Brain microvascular endothelial cell (primary cell): ENCODE measurements at regions not wholly inside any gene's neighbourhood (a gene's known extent, or its start where the extent isn't known, plus 50 kb on each side); places are given as distances from the start of the nearest gene placed in this dataset.
A peak's percentile ranks its signal among the peaks of the same experiment; 100 is the strongest.

ENCODE experiments used
- DNase-seq: peaks from one replicate; pipeline ENCODE4 v3.0.0-alpha.2; 2020
- H3K27ac ChIP-seq: fragments of 250-450 bp; sonication (Bioruptor Pico); 2 replicates; pipeline ENCODE4 v1.5.1; 2020; ENCODE audit warnings: mild to moderate bottlenecking, moderate library complexity
- H3K27me3 ChIP-seq: fragments of 250-450 bp; sonication (Bioruptor Pico); replicated peaks from 2 replicates; pipeline ENCODE4 v1.5.1; 2020; ENCODE audit warnings: mild to moderate bottlenecking
- H3K36me3 ChIP-seq: fragments of 250-450 bp; sonication (Bioruptor Pico); replicated peaks from 2 replicates; pipeline ENCODE4 v1.5.1; 2020; ENCODE audit warnings: mild to moderate bottlenecking
- H3K4me3 ChIP-seq: 2 replicates; pipeline ENCODE4 v1.5.1; 2011; ENCODE audit warnings: low read depth, mild to moderate bottlenecking, control low read depth, low read length, moderate library complexity
- CTCF ChIP-seq: IDR thresholded peaks from 2 replicates; pipeline ENCODE4 v1.5.1; 2011; ENCODE audit warnings: low read depth, mild to moderate bottlenecking, moderate library complexity, low read length, control low read depth, inconsistent platforms; ENCODE audit errors: missing control alignments
- in situ Hi-C: cut with HindIII; loops from 2 replicates; pipeline ENCODE4 v1.10.0; 2017; ENCODE audit warnings: low sequenced_read_pairs, low pct_ligation_motif_present

- in situ Hi-C loops = no loop called here
- DNase-seq = no peak
- no peak for TF ChIP-seq CTCF
- H3K36me3 ChIP-seq = no peaks in the 10 kb centered on the region
- no peak overlapping the region for H3K27ac ChIP-seq
- no peaks in the 10 kb centered on the region for H3K27me3 ChIP-seq
- no peak overlapping the region for H3K4me3 ChIP-seq
Observed at GRCh38 chr5:116980581-116980980, 406.0 kb upstream of the SEMA6A start.

GRCh38 chr5:116976767-116977166 is 402.1 kb upstream of the SEMA6A start:
- no peaks in the 10 kb centered on the region for H3K27me3 ChIP-seq
- in situ Hi-C loops = no loop called here
- no peak for DNase-seq
- H3K36me3 ChIP-seq = no peaks in the 10 kb centered on the region
- TF ChIP-seq CTCF = no peak
- no peak overlapping the region for H3K4me3 ChIP-seq
- H3K27ac ChIP-seq = no peak overlapping the region

- H3K4me3 ChIP-seq = no peak overlapping the region
- no peak overlapping the region for H3K27ac ChIP-seq
- in situ Hi-C loops = no loop called here
- no peak for TF ChIP-seq CTCF
- no peaks in the 10 kb centered on the region for H3K27me3 ChIP-seq
- no peaks in the 10 kb centered on the region for H3K36me3 ChIP-seq
- no peak for DNase-seq
Observed at GRCh38 chr5:116971131-116971530, 396.5 kb upstream of the SEMA6A start.

- Histone ChIP-seq H3K36me3 (no peaks in the 10 kb centered on the region), H3K4me3 (no peak overlapping the region), H3K27me3 (no peaks in the 10 kb centered on the region), H3K27ac (no peak overlapping the region)
- no peak for TF ChIP-seq CTCF
- in situ Hi-C loops = no loop called here
- DNase-seq = peak; percentile 27
Observed at GRCh38 chr5:116970318-116970717, 395.7 kb upstream of the SEMA6A start.

GRCh38 chr5:116964438-116964837 is 389.8 kb upstream of the SEMA6A start:
- Histone ChIP-seq H3K27me3 (no peaks in the 10 kb centered on the region), H3K36me3 (no peaks in the 10 kb centered on the region), H3K27ac (no peak overlapping the region), H3K4me3 (no peak overlapping the region)
- in situ Hi-C loops = no loop called here
- TF ChIP-seq CTCF = no peak
- no peak for DNase-seq

- Histone ChIP-seq H3K4me3 (no peak overlapping the region), H3K27me3 (no peaks in the 10 kb centered on the region), H3K27ac (no peak overlapping the region), H3K36me3 (no peaks in the 10 kb centered on the region)
- in situ Hi-C loops = no loop called here
- TF ChIP-seq CTCF = no peak
- DNase-seq = no peak
Observed at GRCh38 chr5:116961021-116961420, 386.4 kb upstream of the SEMA6A start.
